Endodermal cell (in vitro differentiated cells): ENCODE measurements at regions not wholly inside any gene's neighbourhood (a gene's known extent, or its start where the extent isn't known, plus 50 kb on each side); places are given as distances from the start of the nearest gene placed in this dataset.

Experiments used
- DNase-seq: peaks from one replicate; pipeline ENCODE4 v3.0.0-alpha.2; 2017
- H3K27ac ChIP-seq: 2 replicates; pipeline ENCODE4 v1.5.1; 2013; ENCODE audit warnings: mild to moderate bottlenecking, low read depth, low read length, moderate library complexity
- H3K27me3 ChIP-seq: 2 replicates; pipeline ENCODE4 v1.6.1; 2013; ENCODE audit warnings: mild to moderate bottlenecking, low read length, moderate library complexity; ENCODE audit not compliant: insufficient read depth, control insufficient read depth, poor library complexity, severe bottlenecking
- H3K36me3 ChIP-seq: 2 replicates; pipeline ENCODE4 v1.7.0; 2013; ENCODE audit warnings: mild to moderate bottlenecking, low read length, moderate library complexity; ENCODE audit not compliant: control insufficient read depth, insufficient read depth
- H3K4me1 ChIP-seq: one replicate; pipeline ENCODE4 v1.7.0; 2013; ENCODE audit warnings: low read length; ENCODE audit not compliant: control insufficient read depth, insufficient read depth
- H3K4me3 ChIP-seq: 2 replicates; pipeline ENCODE4 v1.5.1; 2013; ENCODE audit warnings: mild to moderate bottlenecking, low read length, moderate library complexity
- H3K9ac ChIP-seq: 2 replicates; pipeline ENCODE4 v1.6.1; 2013; ENCODE audit warnings: mild to moderate bottlenecking, low read length, moderate library complexity; ENCODE audit not compliant: poor library complexity, severe bottlenecking; ENCODE audit errors: extremely low read depth
- H3K9me3 ChIP-seq: 2 replicates; pipeline ENCODE4 v1.6.1; 2013; ENCODE audit warnings: mild to moderate bottlenecking, low read length, moderate library complexity; ENCODE audit not compliant: control insufficient read depth
- H3K27ac Mint-ChIP-seq: 2 replicates; pipeline ENCODE4 v1.8.0; 2020; ENCODE audit warnings: mixed read lengths
- H3K27me3 Mint-ChIP-seq: 2 replicates; pipeline ENCODE4 v1.8.0; 2021; ENCODE audit warnings: mild to moderate bottlenecking, mixed read lengths; ENCODE audit not compliant: insufficient read depth
- H3K36me3 Mint-ChIP-seq: 2 replicates; pipeline ENCODE4 v1.8.0; 2020; ENCODE audit warnings: low read depth, mixed read lengths
- H3K4me1 Mint-ChIP-seq: 2 replicates; pipeline ENCODE4 v1.8.0; 2020; ENCODE audit warnings: mixed read lengths
- H3K4me3 Mint-ChIP-seq: 2 replicates; pipeline ENCODE4 v1.8.0; 2020; ENCODE audit warnings: mild to moderate bottlenecking, moderate library complexity, mixed read lengths
- H3K9me3 Mint-ChIP-seq: 2 replicates; pipeline ENCODE4 v1.8.0; 2020; ENCODE audit warnings: mild to moderate bottlenecking, mixed read lengths
- WGBS, 2 experiments: methylation state at CpG; one replicate each; pipeline versions ENCODE4 v1.1.5 to v1.1.7; 2013; ENCODE audit warnings: missing lambda C conversion rate in 2 of 2, mixed read lengths in 1 of 2; ENCODE audit not compliant: insufficient coverage in 1 of 2, insufficient read length in 1 of 2; 5-methylcytosine and 5-hydroxymethylcytosine counted together
- TF ChIP-seq, protein P1 (sequence below): fragments of 200-600 bp; sonication (generic); conservative IDR thresholded peaks from 2 replicates; pipeline ENCODE4 v1.5.0; 2021; ENCODE audit warnings: antibody characterized with exemption, mild to moderate bottlenecking

DNA sequence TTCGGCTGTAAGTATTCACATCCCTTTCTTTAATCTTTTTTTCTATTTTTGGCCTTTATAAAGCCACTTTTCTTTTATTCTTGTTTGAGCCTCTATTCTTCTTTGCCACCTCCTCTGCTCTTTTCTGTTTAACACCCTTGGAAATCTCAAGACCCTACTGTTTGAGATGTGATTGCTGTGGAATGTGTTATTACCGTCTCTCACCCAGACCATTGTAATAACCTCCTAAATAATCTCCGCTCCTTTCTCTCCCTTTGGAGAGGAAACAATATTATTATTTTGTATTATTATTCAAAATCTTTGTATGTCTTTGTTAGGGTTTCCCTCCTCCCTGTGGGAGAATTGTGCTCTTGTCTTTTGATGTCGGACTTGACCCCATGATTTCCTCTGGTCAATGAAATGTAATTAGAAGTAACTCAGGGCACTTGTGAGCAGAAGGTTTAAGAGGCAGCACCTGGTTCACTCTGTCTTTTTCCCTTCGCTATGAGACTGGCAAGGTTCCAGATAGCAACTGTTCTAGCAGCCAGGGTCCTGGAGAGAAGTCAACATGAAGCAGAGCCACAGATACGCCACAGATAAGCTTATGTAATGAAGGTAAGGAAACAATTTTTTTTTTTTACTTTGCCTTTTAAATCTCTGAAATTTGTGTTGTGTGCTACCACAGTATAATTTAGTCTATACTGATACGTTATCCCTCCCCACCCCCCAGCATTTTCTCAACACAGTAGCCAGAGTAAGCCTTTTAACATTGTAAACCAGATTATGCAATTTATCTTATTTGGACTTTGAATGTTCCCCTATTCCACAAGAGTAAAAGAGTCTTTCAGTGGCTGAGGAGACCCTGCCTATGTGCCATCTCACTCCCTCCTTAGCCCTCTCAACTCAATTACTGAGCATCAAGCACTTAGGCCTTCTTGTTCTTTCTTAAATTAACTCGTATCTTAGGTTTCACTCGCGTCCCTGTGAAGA lies 601.2 kb upstream of the ZNF804A start:
- peaks cover 6% of the 10 kb centered on the region for H3K9me3 Mint-ChIP-seq
- H3K4me1 Mint-ChIP-seq = peaks cover 44% of the 10 kb centered on the region
- H3K4me3 Mint-ChIP-seq = peak overlapping the region; percentile 36
- TF ChIP-seq, protein P1, sequence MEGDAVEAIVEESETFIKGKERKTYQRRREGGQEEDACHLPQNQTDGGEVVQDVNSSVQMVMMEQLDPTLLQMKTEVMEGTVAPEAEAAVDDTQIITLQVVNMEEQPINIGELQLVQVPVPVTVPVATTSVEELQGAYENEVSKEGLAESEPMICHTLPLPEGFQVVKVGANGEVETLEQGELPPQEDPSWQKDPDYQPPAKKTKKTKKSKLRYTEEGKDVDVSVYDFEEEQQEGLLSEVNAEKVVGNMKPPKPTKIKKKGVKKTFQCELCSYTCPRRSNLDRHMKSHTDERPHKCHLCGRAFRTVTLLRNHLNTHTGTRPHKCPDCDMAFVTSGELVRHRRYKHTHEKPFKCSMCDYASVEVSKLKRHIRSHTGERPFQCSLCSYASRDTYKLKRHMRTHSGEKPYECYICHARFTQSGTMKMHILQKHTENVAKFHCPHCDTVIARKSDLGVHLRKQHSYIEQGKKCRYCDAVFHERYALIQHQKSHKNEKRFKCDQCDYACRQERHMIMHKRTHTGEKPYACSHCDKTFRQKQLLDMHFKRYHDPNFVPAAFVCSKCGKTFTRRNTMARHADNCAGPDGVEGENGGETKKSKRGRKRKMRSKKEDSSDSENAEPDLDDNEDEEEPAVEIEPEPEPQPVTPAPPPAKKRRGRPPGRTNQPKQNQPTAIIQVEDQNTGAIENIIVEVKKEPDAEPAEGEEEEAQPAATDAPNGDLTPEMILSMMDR = no peak
- WGBS, 2 experiments = 30 to 54% methylated on average over 2 to 8 of the region's 10 CpGs
- Histone ChIP-seq H3K4me1 (peaks cover 5% of the 10 kb centered on the region), H3K27me3 (no peaks in the 10 kb centered on the region), H3K9me3 (peaks cover 4% of the 10 kb centered on the region), H3K4me3 (peak overlapping the region; percentile 65), H3K27ac (peak overlapping the region; percentile 72), H3K9ac (peak overlapping the region; percentile 68), H3K36me3 (no peaks in the 10 kb centered on the region)
- peaks cover 3% of the 10 kb centered on the region for H3K36me3 Mint-ChIP-seq
- no peaks in the 10 kb centered on the region for H3K27me3 Mint-ChIP-seq
- peak; percentile 72 for DNase-seq
- H3K27ac Mint-ChIP-seq = peak overlapping the region; percentile 93

DNA sequence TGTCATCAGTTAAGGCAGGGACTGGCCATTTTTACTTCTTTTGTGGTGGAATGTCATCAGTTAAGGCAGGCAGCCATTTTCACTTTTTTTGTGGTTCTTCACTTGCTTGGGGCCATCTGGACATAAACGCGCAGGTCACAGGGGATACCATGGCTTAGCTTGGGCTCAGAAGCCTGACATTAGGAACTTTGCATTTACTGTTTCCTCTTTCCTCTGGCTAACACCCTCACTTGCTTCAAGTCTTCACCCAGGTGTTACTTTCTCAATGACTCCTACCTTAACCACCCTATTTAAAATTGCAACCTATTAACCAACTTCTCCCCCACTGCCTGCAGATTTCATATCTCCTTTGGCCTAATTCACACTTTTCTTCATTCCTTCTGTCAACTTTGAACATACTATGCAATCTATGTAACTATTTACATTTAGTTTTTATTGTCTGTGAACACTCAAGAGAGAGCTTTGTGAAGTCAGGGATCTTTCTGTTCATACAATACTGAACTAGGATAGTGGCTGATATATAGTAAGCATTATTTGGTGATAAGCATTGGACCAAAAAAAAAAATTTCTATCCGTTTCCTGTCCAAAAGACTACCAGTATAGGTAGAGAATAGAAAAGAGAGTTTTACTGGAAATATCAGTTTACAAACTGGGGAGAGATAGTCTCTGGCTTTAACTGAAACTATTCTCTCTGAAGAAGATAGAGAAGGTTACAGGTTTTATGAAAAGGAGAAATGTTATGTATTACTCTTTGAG lies 600.1 kb upstream of the ZNF804A start:
- Mint-ChIP-seq H3K9me3 (peaks cover 6% of the 10 kb centered on the region), H3K27ac (peak overlapping the region; percentile 93), H3K27me3 (no peaks in the 10 kb centered on the region), H3K36me3 (peaks cover 3% of the 10 kb centered on the region), H3K4me1 (peaks cover 44% of the 10 kb centered on the region), H3K4me3 (peak overlapping the region; percentile 36)
- Histone ChIP-seq H3K9ac (peak overlapping the region; percentile 48), H3K9me3 (peaks cover 4% of the 10 kb centered on the region), H3K27me3 (no peaks in the 10 kb centered on the region), H3K36me3 (no peaks in the 10 kb centered on the region), H3K4me1 (peaks cover 5% of the 10 kb centered on the region), H3K27ac (no peak overlapping the region), H3K4me3 (peak overlapping the region; percentile 65)
- DNase-seq = no peak
- WGBS, 2 experiments = 75 to 91% methylated on average over 2 to 3 of the region's 3 CpGs
- TF ChIP-seq, protein P1 = no peak

DNA sequence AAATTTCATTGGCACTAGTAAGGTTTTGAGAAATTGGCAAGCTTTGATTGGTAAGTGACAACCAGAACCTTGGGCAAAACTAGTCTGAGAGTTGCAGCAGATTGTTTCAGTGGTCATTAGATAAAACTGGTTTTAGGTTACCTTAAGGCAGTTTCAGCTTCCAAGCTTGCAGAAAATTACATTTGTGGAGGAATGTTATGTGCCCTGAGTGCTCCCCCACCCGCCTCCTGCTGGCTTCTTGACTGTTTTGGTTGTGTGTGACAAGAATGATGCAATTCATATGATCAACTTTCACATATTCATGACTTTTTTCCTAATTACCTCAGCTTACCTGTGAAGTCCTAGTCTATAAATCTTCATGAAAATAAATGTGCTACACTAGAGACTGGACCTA lies 599.5 kb upstream of the ZNF804A start:
- Mint-ChIP-seq H3K36me3 (peaks cover 3% of the 10 kb centered on the region), H3K4me3 (peak overlapping the region; percentile 36), H3K9me3 (peaks cover 6% of the 10 kb centered on the region), H3K27ac (peak overlapping the region; percentile 75), H3K4me1 (peaks cover 44% of the 10 kb centered on the region), H3K27me3 (no peaks in the 10 kb centered on the region)
- TF ChIP-seq, protein P1 = no peak
- H3K36me3 ChIP-seq = no peaks in the 10 kb centered on the region
- no peak for DNase-seq
- H3K4me3 ChIP-seq = peak overlapping the region; percentile 65
- peaks cover 5% of the 10 kb centered on the region for H3K4me1 ChIP-seq
- H3K27me3 ChIP-seq = no peaks in the 10 kb centered on the region
- no peak overlapping the region for H3K9ac ChIP-seq
- H3K27ac ChIP-seq = no peak overlapping the region
- WGBS, 2 experiments = 86% methylated on average over 1 of the region's 1 CpG; no CpG with 5 or more reads in 1 of the 2 experiments
- peaks cover 4% of the 10 kb centered on the region for H3K9me3 ChIP-seq
